ENCODE measurements at regions not wholly inside any gene's neighbourhood (a gene's known extent, or its start where the extent isn't known, plus 50 kb on each side); places are given as distances from the start of the nearest gene placed in this dataset.

- peaks cover 53% of the 10 kb centered on the region for H3K4me1 ChIP-seq
- POLR2A ChIA-PET = no interaction called here
- CTCF ChIA-PET = interaction anchor here (0.6 kb wide), 1 partner anchor 30 kb away, joined by 3 read pairs; no protein-coding TSS in a partner anchor
- H3K9me3 ChIP-seq = no peaks in the 10 kb centered on the region
- H3K27ac ChIP-seq = peak overlapping the region; percentile 85 to 90; a peak in 5 of 6 replicates
- TF ChIP-seq ZSCAN20 (CRISPR knock-in tag; IDR thresholded peaks at IDR 0.05) (no peak), MAZ (IDR thresholded peaks at IDR 0.05; ENCODE audit: borderline replicate concordance, low read depth, low read length) (no peak), RCOR1 (IDR thresholded peaks at IDR 0.05; ENCODE audit: low read depth, low read length) (no peak), ZNF302 (CRISPR knock-in tag; IDR thresholded peaks at IDR 0.05) (no peak)
- ATAC-seq (no peak), FAIRE-seq (no peak), DNase-seq (ENCODE audit: low read depth in 1 of 2, low spot score in 1 of 2) (peak in 1 of 2 experiments; percentile 36)
- WGBS (ENCODE audit: missing lambda C conversion rate) = 42% methylated on average over 2 of the region's 2 CpGs
- peak overlapping the region; percentile 70; the same call in 1 of the 3 replicates for H3K4me2 ChIP-seq
- H3K4me3 ChIP-seq = no peak overlapping the region
Measured at GRCh38 chr1:55309053-55309452, 93.9 kb upstream of the USP24 start.

- Histone ChIP-seq H3K4me2 (no peak overlapping the region), H3K9me3 (no peaks in the 10 kb centered on the region), H3K4me1 (peaks cover 33% of the 10 kb centered on the region), H3K4me3 (no peak overlapping the region), H3K27ac (peak overlapping the region in 1 of 2 experiments; percentile 79; a peak in 3 of 6 replicates)
- TF ChIP-seq BCL3 (IDR thresholded peaks at IDR 0.05) (no peak), RFX5 (IDR thresholded peaks at IDR 0.05) (no peak), HEYL (CRISPR knock-in tag; IDR thresholded peaks at IDR 0.05) (no peak), HOXB5 (CRISPR knock-in tag; IDR thresholded peaks at IDR 0.05) (no peak), FOSL2 (IDR thresholded peaks at IDR 0.05) (no peak), FOSL2 (CRISPR knock-in tag; IDR thresholded peaks at IDR 0.05) (peak; percentile 61), NPAS2 (CRISPR knock-in tag; IDR thresholded peaks at IDR 0.05; ENCODE audit: borderline replicate concordance) (no peak), CBX8 (IDR thresholded peaks at IDR 0.05) (no peak)
- peak in 1 of 2 experiments; percentile 33 for DNase-seq (ENCODE audit: low read depth in 1 of 2, low spot score in 1 of 2)
- no peak for ATAC-seq
- POLR2A ChIA-PET = no interaction called here
- FAIRE-seq = no peak
- CTCF ChIA-PET = interaction anchor here (1.4 kb wide), 1 partner anchor 28 kb away, joined by 4 read pairs; no protein-coding TSS in a partner anchor
- 57% methylated on average over 2 of the region's 2 CpGs for WGBS (ENCODE audit: missing lambda C conversion rate)
Measured at GRCh38 chr1:55305735-55306134, 90.6 kb upstream of the USP24 start.

- Histone ChIP-seq H3K27ac (peak overlapping the region in 1 of 2 experiments; percentile 79; a peak in 3 of 6 replicates), H3K4me3 (no peak overlapping the region), H3K9me3 (no peaks in the 10 kb centered on the region), H3K4me2 (no peak overlapping the region), H3K4me1 (peaks cover 20% of the 10 kb centered on the region)
- TF ChIP-seq HOXB5 (CRISPR knock-in tag; IDR thresholded peaks at IDR 0.05) = no peak
- no peak for TF ChIP-seq HOXA7 (CRISPR knock-in tag; IDR thresholded peaks at IDR 0.05)
- TF ChIP-seq CTCF (IDR thresholded peaks at IDR 0.05) = no peak
- no peak for TF ChIP-seq MAFK (IDR thresholded peaks at IDR 0.05; ENCODE audit: partially characterized antibody)
- no peak for TF ChIP-seq PHF8 (IDR thresholded peaks at IDR 0.05; ENCODE audit: borderline replicate concordance, low read depth)
- no peak for TF ChIP-seq POLR2A (IDR thresholded peaks at IDR 0.05; ENCODE audit: low read length)
- no peak for TF ChIP-seq RNF2 (IDR thresholded peaks at IDR 0.05; ENCODE audit: borderline replicate concordance, low read depth)
- TF ChIP-seq SMC3 (IDR thresholded peaks at IDR 0.05) = no peak
- no peak for FAIRE-seq
- no peak for ATAC-seq
- CTCF ChIA-PET = interaction anchor here (1.3 to 1.8 kb wide), 3 partner anchors 27 to 1281 kb away, joined by 3 to 4 read pairs (median 4); no protein-coding TSS in a partner anchor
- DNase-seq (ENCODE audit: low read depth in 1 of 2, low spot score in 1 of 2) = no peak
- POLR2A ChIA-PET = interaction anchor here (0.6 kb wide), 1 partner anchor 1384 kb away, joined by 3 read pairs; no protein-coding TSS in a partner anchor
- 100% methylated on average over 1 of the region's 1 CpG for WGBS (ENCODE audit: missing lambda C conversion rate)
Measured at GRCh38 chr1:55304229-55304740, 89.1 kb upstream of the USP24 start.
